NCI-H524 treated with DMSO at 0.1 percent for 48 hours (cell line): ENCODE measurements at regions not wholly inside any gene's neighbourhood (a gene's known extent, or its start where the extent isn't known, plus 50 kb on each side); places are given as distances from the start of the nearest gene placed in this dataset.

Source experiments
- DNase-seq: peaks from one replicate; lab custom pipeline; 2025; lab: John Stamatoyannopoulos, UW

DNA sequence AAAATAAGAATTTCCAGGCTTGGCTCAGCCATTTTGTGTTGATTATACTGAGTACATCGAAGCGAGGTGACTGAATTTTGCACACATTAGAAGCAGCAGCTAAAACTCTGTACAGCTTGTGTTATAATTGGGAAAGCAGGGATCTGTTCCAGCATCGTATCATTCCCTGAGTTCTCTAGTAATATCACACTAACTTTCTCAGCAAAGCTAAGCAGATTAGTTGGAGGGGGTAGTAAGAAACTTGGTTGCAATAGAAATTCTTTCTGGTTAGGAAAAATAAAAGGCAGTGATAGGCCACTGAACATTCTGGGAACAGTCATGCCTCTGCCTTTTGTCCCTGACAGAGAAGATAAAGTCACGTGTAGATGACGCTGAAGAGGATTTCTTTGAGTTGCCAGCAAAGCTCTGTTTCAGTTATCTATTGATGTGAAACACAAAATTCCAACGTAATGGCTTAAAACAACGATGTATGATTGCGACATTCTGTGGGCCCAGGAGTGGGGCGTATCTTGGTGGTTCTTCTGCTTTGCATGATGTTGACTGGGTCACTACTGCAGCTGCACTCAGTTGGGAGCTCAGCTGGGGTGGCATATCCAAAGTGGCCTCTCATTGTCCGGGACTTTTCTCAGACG is 202.1 kb upstream of the MEX3C start:
- no peak for DNase-seq

DNA sequence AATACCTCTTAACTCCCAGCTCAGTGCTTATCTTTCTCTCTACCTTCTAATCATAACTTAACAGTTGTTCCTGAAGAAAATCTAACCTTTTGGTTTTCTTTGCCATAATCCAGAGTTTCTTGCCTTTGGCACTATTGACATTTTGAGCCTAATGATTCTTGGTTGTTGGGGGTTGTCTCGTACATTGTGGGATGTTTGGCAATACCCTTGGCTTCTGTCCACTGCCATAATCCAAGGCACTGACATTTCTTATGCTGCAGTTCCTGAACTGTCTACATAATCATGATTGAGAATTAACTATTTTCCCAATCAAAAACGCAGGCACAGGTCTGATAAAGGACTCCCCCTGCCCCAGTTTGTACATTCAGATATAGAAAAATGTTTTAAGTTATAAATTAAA is 203.2 kb upstream of the MEX3C start:
- DNase-seq, result no peak

- DNase-seq, result no peak
Observed at GRCh38 chr18:51401912-51402311, 204.4 kb upstream of the MEX3C start.

- no peak for DNase-seq
Observed at GRCh38 chr18:51404620-51405019, 207.1 kb upstream of the MEX3C start.

DNA sequence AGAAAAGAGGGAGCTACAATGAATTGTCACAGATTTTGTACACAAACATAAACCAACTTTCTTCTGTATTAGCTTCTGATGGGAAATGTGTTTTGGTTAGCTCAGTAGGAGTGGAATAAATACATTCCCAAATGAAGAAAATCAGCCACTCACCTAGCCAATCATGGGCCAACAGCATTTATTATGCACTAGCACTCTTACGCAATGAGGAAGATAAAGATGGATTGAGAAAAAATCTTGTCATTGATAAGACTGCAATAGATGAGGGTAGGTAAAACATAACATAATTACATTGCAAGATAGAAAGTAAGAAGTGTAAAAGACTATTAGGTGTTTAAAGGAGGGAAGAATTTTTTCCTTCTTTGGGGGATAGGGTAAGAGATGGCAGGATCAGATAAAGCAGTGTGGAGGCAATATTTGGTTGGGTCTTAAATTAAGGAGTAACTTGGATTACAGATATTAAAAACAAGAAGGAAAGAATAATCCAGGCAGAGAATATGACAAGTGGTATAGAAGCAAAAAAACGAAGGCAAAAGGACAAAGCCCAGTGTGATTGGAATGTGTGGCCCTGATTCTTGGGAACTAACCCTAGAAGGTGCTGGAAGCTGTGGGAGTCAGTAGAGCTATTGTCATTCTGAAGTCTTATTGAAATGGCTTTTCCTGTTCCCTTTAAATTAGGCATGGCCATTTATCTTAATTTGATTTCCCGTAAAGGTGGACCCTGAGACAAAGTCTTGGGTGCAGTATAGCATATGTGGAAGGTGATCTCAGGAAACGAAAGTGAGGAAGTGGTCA is 208.4 kb upstream of the MEX3C start:
- DNase-seq, result no peak

- no peak for DNase-seq
Observed at GRCh38 chr18:51417643-51418483, 220.4 kb upstream of the MEX3C start.

GRCh38 chr18:51425475-51425874 is 228.0 kb upstream of the MEX3C start:
- no peak for DNase-seq

- no peak for DNase-seq
Observed at GRCh38 chr18:51425889-51426288, 228.4 kb upstream of the MEX3C start.

DNA sequence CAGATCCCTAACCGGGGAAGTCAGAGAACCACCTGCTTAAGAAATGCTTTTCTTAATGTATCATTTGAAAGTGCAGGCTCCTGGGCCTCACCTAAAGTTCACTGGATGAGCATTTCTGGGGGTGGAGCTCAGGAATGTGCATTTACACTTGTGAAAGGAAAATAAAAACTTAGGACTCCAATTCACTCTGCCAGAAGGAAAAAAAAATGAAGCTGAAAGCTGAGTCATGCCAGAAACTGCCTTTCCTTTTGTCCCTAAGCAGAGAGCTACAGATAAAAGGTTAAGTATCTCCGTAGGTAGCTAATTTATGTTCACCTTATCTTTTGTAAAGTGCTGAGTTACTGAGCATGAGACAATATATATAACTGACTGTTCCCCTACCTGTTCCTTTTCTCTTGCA is 229.5 kb upstream of the MEX3C start:
- no peak for DNase-seq

- no peak for DNase-seq
Observed at GRCh38 chr18:51429644-51430043, 232.2 kb upstream of the MEX3C start.

DNA sequence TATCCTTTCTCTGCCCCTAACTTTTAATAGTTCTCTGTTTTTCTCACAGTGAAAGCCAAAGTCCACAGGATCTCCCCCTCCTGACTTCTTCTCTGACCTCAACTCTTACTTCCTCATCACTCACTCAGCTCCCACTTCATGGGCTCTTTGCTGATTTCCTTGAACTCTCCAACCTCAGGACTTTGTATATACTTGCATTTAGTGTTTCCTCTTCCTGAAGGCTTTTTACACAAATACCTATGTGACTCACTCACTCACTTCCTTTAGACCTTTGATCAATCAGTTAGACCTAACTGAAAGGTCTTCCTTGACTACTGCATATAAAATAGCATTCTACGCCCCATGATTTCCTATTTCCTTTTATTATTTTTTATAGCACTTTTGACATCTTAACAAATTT is 233.1 kb upstream of the MEX3C start:
- DNase-seq, result no peak

DNA sequence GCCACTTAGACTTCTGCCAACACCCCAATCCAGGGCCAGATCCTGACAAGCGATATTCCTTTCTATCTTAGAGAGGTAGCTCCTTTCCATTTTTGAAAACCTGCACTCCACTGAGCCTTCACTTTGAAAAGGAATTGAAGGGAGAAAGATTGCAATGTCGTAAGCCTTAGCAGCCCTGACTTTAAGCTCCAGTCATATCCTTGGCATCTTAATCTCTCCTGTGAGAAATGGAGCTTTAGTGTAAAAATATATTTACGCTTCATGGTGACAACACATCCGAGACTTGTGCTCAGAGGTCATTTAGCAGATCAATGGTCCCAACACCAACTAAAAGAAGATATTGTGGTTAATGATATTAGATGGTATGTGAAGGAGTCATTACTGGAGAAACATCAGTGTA is 235.8 kb upstream of the MEX3C start:
- DNase-seq, result no peak

DNA sequence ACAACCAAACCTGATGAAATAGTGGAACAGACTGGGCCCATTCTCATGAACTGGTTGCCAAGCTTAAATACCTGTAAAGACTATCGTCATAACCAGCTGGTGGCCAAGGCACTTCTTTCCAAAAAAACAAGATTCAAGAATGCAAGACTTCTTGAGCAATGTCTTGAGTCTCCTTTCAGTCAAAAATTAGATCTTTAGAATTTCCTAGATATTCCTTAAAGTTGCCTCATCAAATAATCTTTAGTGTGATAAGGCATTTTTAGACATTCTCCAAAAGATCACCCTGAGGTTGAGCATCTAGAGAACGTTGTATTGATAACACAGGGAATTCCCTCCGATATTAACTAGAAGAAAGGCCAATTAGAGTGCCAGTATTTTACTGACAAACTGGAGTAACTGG is 236.4 kb upstream of the MEX3C start:
- DNase-seq, result no peak

DNA sequence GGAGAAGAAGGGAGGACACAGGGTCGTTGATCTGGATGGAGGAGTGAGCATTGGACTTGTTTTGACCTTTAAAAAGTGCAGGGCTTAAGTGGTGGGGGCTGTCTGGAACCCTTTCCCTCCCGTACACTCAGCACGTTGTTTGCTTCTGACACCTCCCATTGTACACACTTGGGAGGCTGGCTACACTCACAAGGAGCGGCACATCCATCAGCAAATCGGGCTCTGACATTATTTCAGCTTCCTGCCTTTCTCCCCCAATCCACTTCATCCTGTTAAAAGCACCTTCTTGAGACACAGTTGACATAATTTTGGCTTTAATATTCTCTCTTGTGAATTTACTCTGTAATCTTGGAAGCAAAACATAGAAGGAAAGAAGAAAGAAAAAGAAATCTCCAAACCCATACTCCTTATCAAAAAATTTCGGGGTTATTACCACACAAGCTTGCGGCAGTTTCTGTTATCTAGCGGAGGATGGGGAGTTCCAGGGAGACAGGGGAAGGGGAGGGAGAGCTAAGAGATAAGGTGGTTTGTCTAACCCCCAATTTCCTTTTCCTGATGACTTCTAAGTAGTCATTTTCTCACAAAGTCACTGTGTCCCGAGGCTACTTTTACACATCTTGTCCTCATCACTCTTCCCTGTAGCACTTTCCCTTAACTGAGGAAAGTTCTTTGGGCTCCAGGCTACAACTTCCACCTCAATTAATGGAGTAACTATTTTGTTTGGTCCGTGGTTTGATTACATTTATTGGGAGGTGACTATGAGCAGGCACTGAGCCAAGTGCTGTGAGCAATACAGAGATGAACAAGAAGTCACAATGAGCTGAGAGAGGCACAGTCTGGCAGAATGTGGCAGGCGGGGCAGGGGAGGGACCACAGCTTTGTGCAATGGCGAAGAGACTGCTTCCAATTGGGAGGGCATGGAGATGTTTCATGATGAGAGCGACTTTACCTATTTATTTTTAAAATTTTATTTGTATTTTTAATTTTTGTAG is 240.1 kb upstream of the MEX3C start:
- no peak for DNase-seq

- DNase-seq, result no peak
Observed at GRCh38 chr18:51438797-51439350, 241.4 kb upstream of the MEX3C start.

DNA sequence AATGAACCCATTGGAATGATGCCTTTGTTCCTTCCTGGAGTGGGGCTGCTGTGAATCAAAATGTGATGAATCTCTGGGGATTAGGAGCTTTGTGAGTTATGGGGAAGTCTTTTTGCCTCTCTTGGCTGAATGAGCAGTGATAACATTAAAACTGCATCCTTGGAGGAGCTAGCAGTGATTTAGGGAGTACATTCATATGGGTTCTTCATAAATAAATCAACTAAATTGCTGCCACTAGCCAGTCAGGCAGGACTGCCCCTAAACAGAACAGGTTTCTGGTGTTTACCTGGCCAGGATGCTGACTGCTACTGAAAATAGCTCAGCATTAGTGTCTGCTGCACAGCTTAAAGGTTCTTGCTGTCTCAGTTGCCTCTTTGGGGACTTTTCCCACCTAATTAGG is 244.5 kb upstream of the MEX3C start:
- DNase-seq, result no peak

DNA sequence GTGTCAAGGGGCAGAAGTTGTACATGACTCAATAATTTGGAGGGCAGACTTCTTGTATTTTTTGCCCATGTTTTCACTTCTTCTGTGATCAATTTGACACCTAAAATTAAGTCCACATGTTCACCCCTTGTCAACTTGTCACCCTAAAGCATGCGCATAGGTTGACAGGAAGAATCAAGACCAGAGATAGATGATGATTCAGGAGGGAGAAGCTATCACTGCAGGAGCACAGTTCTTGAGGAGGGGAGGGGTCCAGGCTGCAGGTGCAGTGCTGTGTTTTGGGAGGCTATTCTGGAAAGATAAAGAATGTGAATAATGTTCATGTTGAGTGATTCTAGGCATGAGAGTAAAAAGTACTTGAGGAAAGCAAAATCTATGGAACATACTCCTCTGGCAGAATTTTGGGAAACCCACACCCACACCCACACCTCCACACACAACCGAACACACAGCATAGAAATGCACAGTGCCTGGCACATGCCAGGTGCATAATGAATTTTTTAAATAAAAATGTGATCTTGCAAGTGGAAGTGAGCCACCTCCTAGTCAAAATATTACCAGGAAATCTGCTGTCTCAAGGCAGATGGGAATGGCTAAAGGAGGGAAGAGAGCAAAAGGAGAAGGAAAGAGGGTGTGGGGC is 249.2 kb upstream of the MEX3C start:
- DNase-seq, result no peak

- DNase-seq, result no peak
Observed at GRCh38 chr18:51447351-51448342, 250.2 kb upstream of the MEX3C start.

- no peak for DNase-seq
Observed at GRCh38 chr18:51448949-51449348, 251.5 kb upstream of the MEX3C start.

GRCh38 chr18:51453594-51453993 is 256.1 kb upstream of the MEX3C start:
- no peak for DNase-seq
